ENCODE measurements at regions not wholly inside any gene's neighbourhood (a gene's known extent, or its start where the extent isn't known, plus 50 kb on each side); places are given as distances from the start of the nearest gene placed in this dataset.

GRCh38 chr1:94298861-94299260 lies 61.5 kb upstream of the ARHGAP29 start (continued):
- TF ChIP-seq SAP130 (CRISPR knock-in tag; IDR thresholded peaks at IDR 0.05; ENCODE audit: low read depth): peak; percentile 30; the same call in 1 of the 2 replicates
- no peak for TF ChIP-seq ZNF737 (CRISPR knock-in tag; IDR thresholded peaks at IDR 0.05; ENCODE audit: borderline replicate concordance)
- no peak for TF ChIP-seq ZBED4 (CRISPR knock-in tag; IDR thresholded peaks at IDR 0.05; ENCODE audit: borderline replicate concordance)
- TF ChIP-seq ZHX2 (IDR thresholded peaks at IDR 0.05; ENCODE audit: low read depth): no peak
- no peak for TF ChIP-seq ZHX2 (CRISPR knock-in tag; IDR thresholded peaks at IDR 0.05; ENCODE audit: borderline replicate concordance)
- no peak for TF ChIP-seq ZNF234 (CRISPR knock-in tag; conservative IDR thresholded peaks at IDR 0.05)
- TF ChIP-seq ZNF235 (CRISPR knock-in tag; IDR thresholded peaks at IDR 0.05; ENCODE audit: borderline replicate concordance): no peak
- TF ChIP-seq EED (CRISPR knock-in tag; IDR thresholded peaks at IDR 0.05): no peak
- peak; percentile 79 for TF ChIP-seq ETV5 (CRISPR knock-in tag; IDR thresholded peaks at IDR 0.05; ENCODE audit: borderline replicate concordance)
- TF ChIP-seq POGK (CRISPR knock-in tag; conservative IDR thresholded peaks at IDR 0.05): no peak
- peak; percentile 89 for TF ChIP-seq CEBPG (CRISPR knock-in tag; IDR thresholded peaks at IDR 0.05)
- TF ChIP-seq NR2F2 (IDR thresholded peaks at IDR 0.05; ENCODE audit: borderline replicate concordance, low read depth): no peak
- TF ChIP-seq NAIF1 (CRISPR knock-in tag; IDR thresholded peaks at IDR 0.05; ENCODE audit: borderline replicate concordance): no peak
- no peak for TF ChIP-seq ARHGAP35 (CRISPR knock-in tag; IDR thresholded peaks at IDR 0.05; ENCODE audit: borderline replicate concordance)
- TF ChIP-seq NCOR1 (IDR thresholded peaks at IDR 0.05; ENCODE audit: borderline replicate concordance, low read length): no peak
- TF ChIP-seq MLXIP (CRISPR knock-in tag; IDR thresholded peaks at IDR 0.05; ENCODE audit: borderline replicate concordance): no peak

Measured in HepG2 (cell line).